GM23338 (cell line): ENCODE measurements at regions not wholly inside any gene's neighbourhood (a gene's known extent, or its start where the extent isn't known, plus 50 kb on each side); places are given as distances from the start of the nearest gene placed in this dataset.

Experiments
- ATAC-seq: fragments of 200-7000 bp; cut with Tn5 transposase; 3 replicates; pipeline ENCODE4 v1.9.1; 2020
- DNase-seq: peaks from one replicate; pipeline ENCODE4 v3.0.0-alpha.2; 2015; ENCODE audit warnings: low spot score
- H2AFZ ChIP-seq: fragments of 200-600 bp; sonication (generic); 2 replicates; pipeline ENCODE4 v1.8.0; 2016; ENCODE audit warnings: antibody characterized with exemption, mild to moderate bottlenecking, moderate library complexity
- H3F3A ChIP-seq: fragments of 200-600 bp; sonication (generic); replicated peaks from 2 replicates; pipeline ENCODE4 v1.8.0; 2017; ENCODE audit warnings: antibody characterized with exemption, mixed run types, low read depth
- H3K27ac ChIP-seq: fragments of 200-600 bp; sonication (generic); 2 replicates; pipeline ENCODE4 v1.6.1; 2016; ENCODE audit warnings: low read depth
- H3K27me3 ChIP-seq: fragments of 200-600 bp; sonication (generic); 2 replicates; pipeline ENCODE4 v1.8.0; 2016; ENCODE audit warnings: mild to moderate bottlenecking, mixed run types, moderate library complexity; ENCODE audit not compliant: insufficient read depth
- H3K36me3 ChIP-seq: fragments of 200-600 bp; sonication (generic); 2 replicates; pipeline ENCODE4 v1.8.0; 2016; ENCODE audit warnings: mild to moderate bottlenecking; ENCODE audit not compliant: insufficient read depth
- H3K4me1 ChIP-seq: fragments of 200-600 bp; sonication (generic); 2 replicates; pipeline ENCODE4 v1.8.0; 2016; ENCODE audit warnings: mild to moderate bottlenecking, moderate library complexity; ENCODE audit not compliant: insufficient read depth
- H3K4me2 ChIP-seq: fragments of 200-600 bp; sonication (generic); 2 replicates; pipeline ENCODE4 v1.7.1; 2017; ENCODE audit warnings: mixed run types
- H3K4me3 ChIP-seq: fragments of 200-600 bp; sonication (generic); 2 replicates; pipeline ENCODE4 v1.6.1; 2016; ENCODE audit warnings: mixed run types
- H3K79me2 ChIP-seq: fragments of 200-600 bp; sonication (generic); replicated peaks from 2 replicates; pipeline ENCODE4 v1.8.0; 2017; ENCODE audit warnings: mild to moderate bottlenecking; ENCODE audit not compliant: insufficient read depth
- H3K9me2 ChIP-seq: fragments of 200-600 bp; sonication (generic); 2 replicates; pipeline ENCODE4 v1.8.0; 2017; ENCODE audit not compliant: insufficient read depth
- H4K20me1 ChIP-seq: fragments of 200-600 bp; sonication (generic); replicated peaks from 2 replicates; pipeline ENCODE4 v1.8.0; 2017; ENCODE audit warnings: mild to moderate bottlenecking; ENCODE audit not compliant: insufficient read depth
- H3K27ac Mint-ChIP-seq: 2 replicates; pipeline ENCODE4 v1.8.0; 2020; ENCODE audit warnings: inconsistent platforms, mild to moderate bottlenecking, moderate library complexity, mixed read lengths
- H3K27me3 Mint-ChIP-seq: 3 replicates; pipeline ENCODE4 v1.8.0; 2022; ENCODE audit warnings: low read depth, mild to moderate bottlenecking, moderate library complexity, mixed read lengths, inconsistent platforms; ENCODE audit not compliant: insufficient read depth, poor library complexity
- H3K36me3 Mint-ChIP-seq: 3 replicates; pipeline ENCODE4 v1.8.0; 2021; ENCODE audit warnings: low read depth, mild to moderate bottlenecking, inconsistent platforms, moderate library complexity, mixed read lengths
- H3K4me1 Mint-ChIP-seq: 3 replicates; pipeline ENCODE4 v1.8.0; 2020; ENCODE audit warnings: mild to moderate bottlenecking, inconsistent platforms, mixed read lengths
- H3K4me3 Mint-ChIP-seq: 3 replicates; pipeline ENCODE4 v1.8.0; 2021; ENCODE audit warnings: moderate library complexity, mild to moderate bottlenecking, inconsistent platforms, mixed read lengths
- H3K9me3 Mint-ChIP-seq: 3 replicates; pipeline ENCODE4 v1.8.0; 2020; ENCODE audit warnings: moderate library complexity, mild to moderate bottlenecking, inconsistent platforms, mixed read lengths
- CREB1 ChIP-seq: fragments of 250-450 bp; sonication (Bioruptor Pico); IDR thresholded peaks from 2 replicates; pipeline ENCODE4 v1.5.0; 2020; ENCODE audit warnings: low read depth, mild to moderate bottlenecking, moderate library complexity
- CTCF ChIP-seq, 2 experiments: fragments of 200-600 bp in 1 of 2; sonication (generic) in 1 of 2; conservative IDR thresholded peaks; 2 replicates each; pipeline versions ENCODE4 v1.5.1 to v1.6.1; 2016 to 2017; ENCODE audit warnings: antibody characterized with exemption in 2 of 2, low read depth in 2 of 2, mild to moderate bottlenecking in 2 of 2, moderate library complexity in 1 of 2
- EZH2 ChIP-seq: fragments of 200-600 bp; sonication (generic); IDR thresholded peaks from one replicate; pipeline ENCODE4 v1.8.0; 2017; ENCODE audit warnings: antibody characterized with exemption, mild to moderate bottlenecking, low read depth; ENCODE audit not compliant: unreplicated experiment
- EZH2phosphoT487 ChIP-seq: fragments of 200-600 bp; sonication (generic); IDR thresholded peaks from one replicate; pipeline ENCODE4 v1.8.1; 2018; ENCODE audit warnings: antibody characterized with exemption; ENCODE audit not compliant: unreplicated experiment
- REST ChIP-seq: IDR thresholded peaks from one replicate; pipeline ENCODE4 v1.6.1; 2018; ENCODE audit warnings: antibody characterized with exemption; ENCODE audit not compliant: unreplicated experiment
- STAT1 ChIP-seq: IDR thresholded peaks from one replicate; pipeline ENCODE4 v1.6.1; 2016; ENCODE audit warnings: antibody characterized with exemption; ENCODE audit not compliant: unreplicated experiment
- ZNF114 ChIP-seq: fragments of 250-450 bp; sonication (Bioruptor Pico); IDR thresholded peaks from 2 replicates; pipeline ENCODE4 v1.5.0; 2020; ENCODE audit warnings: mild to moderate bottlenecking, moderate library complexity
- ZNF462 ChIP-seq: fragments of 250-450 bp; sonication (Bioruptor Pico); IDR thresholded peaks from 2 replicates; pipeline ENCODE4 v1.5.0; 2020; ENCODE audit warnings: mild to moderate bottlenecking, moderate library complexity

- TF ChIP-seq ZNF462 (no peak), ZNF114 (no peak), EZH2 (no peak), CTCF (conservative IDR thresholded peaks at IDR 0.05; ENCODE audit: low read depth in 2 of 2) (no peak), CREB1 (CRISPR knock-in tag) (no peak), EZH2phosphoT487 (no peak)
These were observed 62.3 kb upstream of the STARD13 start (continued) for GRCh38 chr13:33347861-33348260.

GRCh38 chr13:33348366-33348765, 62.8 kb upstream of the STARD13 start:
- DNase-seq: no peak
- H3K27ac ChIP-seq: no peak overlapping the region
- ATAC-seq: no peak
- TF ChIP-seq STAT1 (no peak), CREB1 (CRISPR knock-in tag) (no peak), REST (no peak), ZNF114 (no peak)

More at GRCh38 chr13:33348366-33348765, 62.8 kb upstream of the STARD13 start:
- Mint-ChIP-seq H3K36me3 (no peaks in the 10 kb centered on the region; the same call in 2 of the 3 replicates), H3K4me3 (no peak overlapping the region), H3K4me1 (peaks cover 14% of the 10 kb centered on the region), H3K27me3 (peaks cover 16% of the 10 kb centered on the region), H3K27ac (no peak overlapping the region), H3K9me3 (peaks cover 3% of the 10 kb centered on the region; the same call in 2 of the 3 replicates)
- H3K4me3 ChIP-seq: no peak overlapping the region
- H3F3A ChIP-seq: no peaks in the 10 kb centered on the region
- no peaks in the 10 kb centered on the region for H3K79me2 ChIP-seq
- no peak overlapping the region for H2AFZ ChIP-seq
- peaks cover 3% of the 10 kb centered on the region; the same call in 1 of the 2 replicates for H3K9me2 ChIP-seq
- peaks cover 11% of the 10 kb centered on the region; the same call in 1 of the 2 replicates for H3K4me1 ChIP-seq
- H3K27me3 ChIP-seq: peaks cover 31% of the 10 kb centered on the region
- no peak overlapping the region for H3K4me2 ChIP-seq
- H3K36me3 ChIP-seq: no peaks in the 10 kb centered on the region
- H4K20me1 ChIP-seq: no peaks in the 10 kb centered on the region
